SK-N-SH (cell line): ENCODE measurements at regions not wholly inside any gene's neighbourhood (a gene's known extent, or its start where the extent isn't known, plus 50 kb on each side); places are given as distances from the start of the nearest gene placed in this dataset.

Experiments used
- CTCF ChIA-PET: fragments of 300-600, 350-600 bp; formaldehyde crosslinking; extraction: SDS; loops from one replicate; lab custom pipeline; 2021; lab: Yijun Ruan, JAX
- POLR2A ChIA-PET: fragments of 350-600 bp; sonication (Branson Sonifier 250); formaldehyde crosslinking; extraction: SDS; loops from one replicate; lab custom pipeline; 2020; ENCODE audit warnings: antibody characterized with exemption, inconsistent platforms; lab: Yijun Ruan, JAX
- DNase-seq: peaks from one replicate; pipeline ENCODE4 v3.0.0; 2012
- H2AFZ ChIP-seq: fragments of 200-600 bp; sonication (generic); 2 replicates; pipeline ENCODE4 v1.8.1; 2016; ENCODE audit warnings: antibody characterized with exemption, mild to moderate bottlenecking, low read depth
- H3F3A ChIP-seq: fragments of 200-600 bp; sonication (generic); replicated peaks from 2 replicates; pipeline ENCODE3; 2016; ENCODE audit warnings: antibody characterized with exemption, mild to moderate bottlenecking; ENCODE audit not compliant: insufficient read depth
- H3K27ac ChIP-seq, 2 experiments: fragments of 200-500 bp in 1 of 2; fragments of 200-600 bp in 1 of 2; sonication (Bioruptor generic) in 1 of 2; sonication (generic), shearing (Covaris generic) in 1 of 2; 2 replicates each; pipeline versions ENCODE4 v1.5.1 to v1.6.1; 2014 to 2016; ENCODE audit warnings: low read depth in 2 of 2, inconsistent platforms in 1 of 2, low read length in 1 of 2, mild to moderate bottlenecking in 1 of 2, mixed read lengths in 1 of 2
- H3K27me3 ChIP-seq: fragments of 200-600 bp; sonication (generic), shearing (Covaris generic); 2 replicates; pipeline ENCODE4 v1.6.1; 2016; ENCODE audit warnings: mixed run types; ENCODE audit not compliant: insufficient read depth
- H3K36me3 ChIP-seq, 2 experiments: fragments of 200-500 bp in 1 of 2; fragments of 200-600 bp in 1 of 2; sonication (Bioruptor generic) in 1 of 2; sonication (generic) in 1 of 2; replicated peaks in 1 of 2; 2 replicates each; pipeline versions ENCODE3 to v1.5.1; 2014 to 2016; ENCODE audit warnings: low read length in 1 of 2, mild to moderate bottlenecking in 1 of 2; ENCODE audit not compliant: insufficient read depth in 2 of 2, control insufficient read depth in 1 of 2
- H3K4me1 ChIP-seq, 2 experiments: fragments of 200-500 bp in 1 of 2; fragments of 200-600 bp in 1 of 2; sonication (Bioruptor generic) in 1 of 2; sonication (generic), shearing (Covaris generic) in 1 of 2; 2 replicates each; pipeline versions ENCODE4 v1.5.1 to v1.6.1; 2014 to 2016; ENCODE audit warnings: low read depth in 1 of 2, low read length in 1 of 2, mixed run types in 1 of 2; ENCODE audit not compliant: insufficient read depth in 2 of 2, control insufficient read depth in 1 of 2
- H3K4me2 ChIP-seq: fragments of 200-600 bp; sonication (generic), shearing (Covaris generic); 2 replicates; pipeline ENCODE4 v1.6.1; 2017; ENCODE audit warnings: mixed run types
- H3K4me3 ChIP-seq, 2 experiments: fragments of 200-500 bp in 1 of 2; fragments of 200-600 bp in 1 of 2; sonication (Bioruptor generic) in 1 of 2; sonication (generic), shearing (Covaris generic) in 1 of 2; 2 replicates each; pipeline versions ENCODE4 v1.5.1 to v1.8.1; 2014 to 2016; ENCODE audit warnings: low read depth in 2 of 2, inconsistent platforms in 1 of 2, low read length in 1 of 2, mild to moderate bottlenecking in 1 of 2, mixed read lengths in 1 of 2, moderate library complexity in 1 of 2
- H3K79me2 ChIP-seq: fragments of 200-600 bp; sonication (generic); 2 replicates; pipeline ENCODE4 v1.8.1; 2017; ENCODE audit warnings: mild to moderate bottlenecking; ENCODE audit not compliant: insufficient read depth
- H3K9ac ChIP-seq: fragments of 200-600 bp; sonication (generic); 2 replicates; pipeline ENCODE4 v1.6.1; 2017; ENCODE audit warnings: mixed run types
- H3K9me2 ChIP-seq: fragments of 200-600 bp; sonication (generic); 2 replicates; pipeline ENCODE4 v1.6.1; 2017; ENCODE audit warnings: mixed run types
- H3K9me3 ChIP-seq: fragments of 200-600 bp; sonication (generic); 2 replicates; pipeline ENCODE4 v1.6.1; 2017; ENCODE audit warnings: mixed run types, mild to moderate bottlenecking, moderate library complexity
- H4K20me1 ChIP-seq: fragments of 200-600 bp; sonication (generic); 2 replicates; pipeline ENCODE4 v1.6.1; 2017; ENCODE audit warnings: mild to moderate bottlenecking, mixed run types; ENCODE audit not compliant: insufficient read depth
- FOSL2 ChIP-seq: IDR thresholded peaks from 2 replicates; pipeline ENCODE4 v1.4.0; 2012; ENCODE audit warnings: low read depth, mild to moderate bottlenecking, moderate library complexity, borderline replicate concordance
- GATA2 ChIP-seq: sonication (generic); formaldehyde crosslinking; IDR thresholded peaks from 2 replicates; pipeline ENCODE4 v1.5.0; 2020; ENCODE audit warnings: mild to moderate bottlenecking, missing genetic modification reagents
- JUND ChIP-seq: IDR thresholded peaks from 2 replicates; pipeline ENCODE4 v1.4.0; 2012
- NFIC ChIP-seq: IDR thresholded peaks from 2 replicates; pipeline ENCODE4 v1.4.0; 2012; ENCODE audit warnings: borderline replicate concordance
- POLR2AphosphoS5 ChIP-seq: IDR thresholded peaks from 2 replicates; pipeline ENCODE4 v1.6.1; 2012; ENCODE audit warnings: low read depth, low read length
- RFX5 ChIP-seq: IDR thresholded peaks from 2 replicates; pipeline ENCODE4 v1.6.1; 2012; ENCODE audit warnings: mild to moderate bottlenecking, improper control_type of control experiment, low read length
- TCF12 ChIP-seq: IDR thresholded peaks from 2 replicates; pipeline ENCODE4 v1.4.0; 2012
- TEAD4 ChIP-seq: IDR thresholded peaks from 2 replicates; pipeline ENCODE4 v1.4.0; 2012; ENCODE audit warnings: mild to moderate bottlenecking, borderline replicate concordance; ENCODE audit not compliant: insufficient read depth
- WGBS: methylation state at CpG from one replicate; pipeline ENCODE4 v1.1.6; 2017; ENCODE audit warnings: low lambda C conversion rate; 5-methylcytosine and 5-hydroxymethylcytosine counted together
- TF ChIP-seq, protein P1 (sequence below): fragments of 200-600 bp; sonication (generic); IDR thresholded peaks from 2 replicates; pipeline ENCODE4 v1.6.1; 2017; ENCODE audit warnings: antibody characterized with exemption, mild to moderate bottlenecking, moderate library complexity
- TF ChIP-seq, protein P2 (sequence below): fragments of 150-350 bp; IDR thresholded peaks from 2 replicates; pipeline ENCODE4 v1.6.1; 2017; ENCODE audit warnings: antibody characterized with exemption, low read length, low read depth, borderline replicate concordance
- TF ChIP-seq, protein P3 (sequence below): fragments of 150-350 bp; IDR thresholded peaks from 2 replicates; pipeline ENCODE4 v1.6.1; 2016; ENCODE audit warnings: mild to moderate bottlenecking, low read depth, low read length
- TF ChIP-seq, protein P4 (sequence below): IDR thresholded peaks from 2 replicates; pipeline ENCODE4 v1.6.1; 2012; ENCODE audit warnings: mild to moderate bottlenecking, low read depth, low read length, moderate library complexity
- TF ChIP-seq, protein P5 (sequence below): IDR thresholded peaks from 2 replicates; pipeline ENCODE4 v1.4.0; 2012; ENCODE audit warnings: low read depth, borderline replicate concordance

DNA sequence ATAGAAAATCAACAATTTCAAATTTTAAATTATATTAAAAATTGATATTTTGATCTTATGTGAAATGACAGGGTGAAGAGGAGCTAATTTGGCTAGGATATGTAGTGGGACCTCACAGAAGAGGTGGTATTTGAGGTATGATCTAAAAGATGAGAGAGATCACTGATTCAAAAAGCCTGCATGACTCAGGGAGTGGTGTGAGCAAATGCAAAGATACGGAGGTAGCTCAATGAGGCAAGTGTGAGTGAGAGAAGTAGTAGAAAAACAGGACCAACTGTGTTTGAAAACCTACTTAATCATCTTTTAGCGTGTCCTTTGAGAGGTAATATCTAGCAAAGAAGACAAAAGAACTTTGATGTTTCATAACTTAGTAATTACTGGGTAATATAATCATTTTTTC lies 557.5 kb downstream of the DSC3 start:
- Histone ChIP-seq H4K20me1 (no peaks in the 10 kb centered on the region), H3K79me2 (no peaks in the 10 kb centered on the region)
- CTCF ChIA-PET, result no interaction called here
- TF ChIP-seq, protein P1, sequence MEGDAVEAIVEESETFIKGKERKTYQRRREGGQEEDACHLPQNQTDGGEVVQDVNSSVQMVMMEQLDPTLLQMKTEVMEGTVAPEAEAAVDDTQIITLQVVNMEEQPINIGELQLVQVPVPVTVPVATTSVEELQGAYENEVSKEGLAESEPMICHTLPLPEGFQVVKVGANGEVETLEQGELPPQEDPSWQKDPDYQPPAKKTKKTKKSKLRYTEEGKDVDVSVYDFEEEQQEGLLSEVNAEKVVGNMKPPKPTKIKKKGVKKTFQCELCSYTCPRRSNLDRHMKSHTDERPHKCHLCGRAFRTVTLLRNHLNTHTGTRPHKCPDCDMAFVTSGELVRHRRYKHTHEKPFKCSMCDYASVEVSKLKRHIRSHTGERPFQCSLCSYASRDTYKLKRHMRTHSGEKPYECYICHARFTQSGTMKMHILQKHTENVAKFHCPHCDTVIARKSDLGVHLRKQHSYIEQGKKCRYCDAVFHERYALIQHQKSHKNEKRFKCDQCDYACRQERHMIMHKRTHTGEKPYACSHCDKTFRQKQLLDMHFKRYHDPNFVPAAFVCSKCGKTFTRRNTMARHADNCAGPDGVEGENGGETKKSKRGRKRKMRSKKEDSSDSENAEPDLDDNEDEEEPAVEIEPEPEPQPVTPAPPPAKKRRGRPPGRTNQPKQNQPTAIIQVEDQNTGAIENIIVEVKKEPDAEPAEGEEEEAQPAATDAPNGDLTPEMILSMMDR, result no peak
- TF ChIP-seq TCF12, result no peak
- TF ChIP-seq, protein P2, sequence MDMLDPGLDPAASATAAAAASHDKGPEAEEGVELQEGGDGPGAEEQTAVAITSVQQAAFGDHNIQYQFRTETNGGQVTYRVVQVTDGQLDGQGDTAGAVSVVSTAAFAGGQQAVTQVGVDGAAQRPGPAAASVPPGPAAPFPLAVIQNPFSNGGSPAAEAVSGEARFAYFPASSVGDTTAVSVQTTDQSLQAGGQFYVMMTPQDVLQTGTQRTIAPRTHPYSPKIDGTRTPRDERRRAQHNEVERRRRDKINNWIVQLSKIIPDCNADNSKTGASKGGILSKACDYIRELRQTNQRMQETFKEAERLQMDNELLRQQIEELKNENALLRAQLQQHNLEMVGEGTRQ, result no peak
- TF ChIP-seq, protein P3, sequence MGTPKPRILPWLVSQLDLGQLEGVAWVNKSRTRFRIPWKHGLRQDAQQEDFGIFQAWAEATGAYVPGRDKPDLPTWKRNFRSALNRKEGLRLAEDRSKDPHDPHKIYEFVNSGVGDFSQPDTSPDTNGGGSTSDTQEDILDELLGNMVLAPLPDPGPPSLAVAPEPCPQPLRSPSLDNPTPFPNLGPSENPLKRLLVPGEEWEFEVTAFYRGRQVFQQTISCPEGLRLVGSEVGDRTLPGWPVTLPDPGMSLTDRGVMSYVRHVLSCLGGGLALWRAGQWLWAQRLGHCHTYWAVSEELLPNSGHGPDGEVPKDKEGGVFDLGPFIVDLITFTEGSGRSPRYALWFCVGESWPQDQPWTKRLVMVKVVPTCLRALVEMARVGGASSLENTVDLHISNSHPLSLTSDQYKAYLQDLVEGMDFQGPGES, result no peak
- TF ChIP-seq NFIC, result no peak
- TF ChIP-seq POLR2AphosphoS5, result no peak
- TF ChIP-seq, protein P4, sequence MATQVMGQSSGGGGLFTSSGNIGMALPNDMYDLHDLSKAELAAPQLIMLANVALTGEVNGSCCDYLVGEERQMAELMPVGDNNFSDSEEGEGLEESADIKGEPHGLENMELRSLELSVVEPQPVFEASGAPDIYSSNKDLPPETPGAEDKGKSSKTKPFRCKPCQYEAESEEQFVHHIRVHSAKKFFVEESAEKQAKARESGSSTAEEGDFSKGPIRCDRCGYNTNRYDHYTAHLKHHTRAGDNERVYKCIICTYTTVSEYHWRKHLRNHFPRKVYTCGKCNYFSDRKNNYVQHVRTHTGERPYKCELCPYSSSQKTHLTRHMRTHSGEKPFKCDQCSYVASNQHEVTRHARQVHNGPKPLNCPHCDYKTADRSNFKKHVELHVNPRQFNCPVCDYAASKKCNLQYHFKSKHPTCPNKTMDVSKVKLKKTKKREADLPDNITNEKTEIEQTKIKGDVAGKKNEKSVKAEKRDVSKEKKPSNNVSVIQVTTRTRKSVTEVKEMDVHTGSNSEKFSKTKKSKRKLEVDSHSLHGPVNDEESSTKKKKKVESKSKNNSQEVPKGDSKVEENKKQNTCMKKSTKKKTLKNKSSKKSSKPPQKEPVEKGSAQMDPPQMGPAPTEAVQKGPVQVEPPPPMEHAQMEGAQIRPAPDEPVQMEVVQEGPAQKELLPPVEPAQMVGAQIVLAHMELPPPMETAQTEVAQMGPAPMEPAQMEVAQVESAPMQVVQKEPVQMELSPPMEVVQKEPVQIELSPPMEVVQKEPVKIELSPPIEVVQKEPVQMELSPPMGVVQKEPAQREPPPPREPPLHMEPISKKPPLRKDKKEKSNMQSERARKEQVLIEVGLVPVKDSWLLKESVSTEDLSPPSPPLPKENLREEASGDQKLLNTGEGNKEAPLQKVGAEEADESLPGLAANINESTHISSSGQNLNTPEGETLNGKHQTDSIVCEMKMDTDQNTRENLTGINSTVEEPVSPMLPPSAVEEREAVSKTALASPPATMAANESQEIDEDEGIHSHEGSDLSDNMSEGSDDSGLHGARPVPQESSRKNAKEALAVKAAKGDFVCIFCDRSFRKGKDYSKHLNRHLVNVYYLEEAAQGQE, result no peak
- TF ChIP-seq TEAD4, result no peak
- TF ChIP-seq, all 33 proteins: peak for 0
- H3K36me3 ChIP-seq, result no peaks in the 10 kb centered on the region
- 4% methylated on average over 2 of the region's 2 CpGs for WGBS
- no peaks in the 10 kb centered on the region for H3K9me3 ChIP-seq
- H3K4me1 ChIP-seq, result no peaks in the 10 kb centered on the region
- H3K4me3 ChIP-seq, result no peak overlapping the region
- no peak overlapping the region for H3K4me2 ChIP-seq
- H3K9ac ChIP-seq, result no peak overlapping the region
- no peak for DNase-seq
- H3K9me2 ChIP-seq, result no peaks in the 10 kb centered on the region
- POLR2A ChIA-PET, result no interaction called here
- H2AFZ ChIP-seq, result no peak overlapping the region
- H3K27me3 ChIP-seq, result no peaks in the 10 kb centered on the region
- H3F3A ChIP-seq, result peaks cover 4% of the 10 kb centered on the region
- no peak overlapping the region for H3K27ac ChIP-seq

DNA sequence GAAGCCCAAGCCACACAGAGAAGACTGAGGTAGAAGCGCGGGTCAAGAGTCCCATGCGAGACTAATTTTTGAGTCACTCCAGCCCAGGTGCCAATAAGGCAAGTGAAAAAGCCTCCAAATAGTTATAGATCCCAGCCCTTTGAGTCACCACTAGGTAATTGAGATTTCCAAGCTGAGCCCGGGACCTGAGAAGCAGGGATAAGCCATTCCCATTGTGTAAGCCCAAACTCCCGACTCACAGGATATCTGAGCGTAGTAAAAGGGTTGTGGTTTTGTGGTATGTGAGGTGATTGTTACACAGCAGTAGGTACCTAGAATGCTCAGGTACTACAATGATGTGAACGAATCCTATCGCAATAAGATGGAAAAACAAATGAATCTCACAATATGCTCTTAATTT lies 560.7 kb downstream of the DSC3 start:
- H4K20me1 ChIP-seq, result no peaks in the 10 kb centered on the region
- no peaks in the 10 kb centered on the region for H3K79me2 ChIP-seq
- H3K4me1 ChIP-seq, result no peaks in the 10 kb centered on the region
- ChIA-PET CTCF (no interaction called here), POLR2A (no interaction called here)
- no peaks in the 10 kb centered on the region for H3K27me3 ChIP-seq
- H3K9ac ChIP-seq, result no peak overlapping the region
- TF ChIP-seq JUND (no peak), GATA2 (CRISPR knock-in tag) (no peak), FOSL2 (no peak), RFX5 (no peak), TEAD4 (no peak)
- TF ChIP-seq, protein P5, sequence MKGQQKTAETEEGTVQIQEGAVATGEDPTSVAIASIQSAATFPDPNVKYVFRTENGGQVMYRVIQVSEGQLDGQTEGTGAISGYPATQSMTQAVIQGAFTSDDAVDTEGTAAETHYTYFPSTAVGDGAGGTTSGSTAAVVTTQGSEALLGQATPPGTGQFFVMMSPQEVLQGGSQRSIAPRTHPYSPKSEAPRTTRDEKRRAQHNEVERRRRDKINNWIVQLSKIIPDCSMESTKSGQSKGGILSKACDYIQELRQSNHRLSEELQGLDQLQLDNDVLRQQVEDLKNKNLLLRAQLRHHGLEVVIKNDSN, result no peak
- H2AFZ ChIP-seq, result no peak overlapping the region
- no peaks in the 10 kb centered on the region for H3K36me3 ChIP-seq
- H3K4me3 ChIP-seq, result no peak overlapping the region
- no peaks in the 10 kb centered on the region for H3K9me2 ChIP-seq
- no peak for DNase-seq
- 52% methylated on average over 8 of the region's 8 CpGs for WGBS
- H3K4me2 ChIP-seq, result no peak overlapping the region
- no peak overlapping the region for H3K27ac ChIP-seq
- no peaks in the 10 kb centered on the region for H3K9me3 ChIP-seq
- no peaks in the 10 kb centered on the region for H3F3A ChIP-seq
